ENCODE measurements at regions not wholly inside any gene's neighbourhood (a gene's known extent, or its start where the extent isn't known, plus 50 kb on each side); places are given as distances from the start of the nearest gene placed in this dataset.

DNA sequence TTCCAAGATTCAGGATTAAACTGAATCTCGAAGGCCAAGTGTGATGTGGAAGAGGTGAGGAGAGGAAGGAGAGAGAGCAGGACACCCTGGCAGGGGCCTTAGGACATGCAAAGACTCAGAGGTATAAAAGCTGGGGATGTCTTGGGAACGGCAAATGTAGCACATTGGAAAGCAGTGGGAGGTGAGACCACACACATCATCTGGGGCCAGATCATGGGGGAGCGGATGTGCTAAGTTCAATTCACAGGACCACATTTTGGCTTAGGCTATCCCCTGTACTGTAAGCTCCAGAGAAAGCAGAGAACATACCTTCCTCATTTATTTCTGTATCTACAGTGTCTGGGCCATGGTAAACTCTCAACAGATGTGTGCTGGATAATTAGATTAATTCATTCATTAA, 59.5 kb upstream of the MBOAT1 start:
- TF ChIP-seq CTCF (IDR thresholded peaks at IDR 0.05) = no peak
- no peak for TF ChIP-seq EP300 (IDR thresholded peaks at IDR 0.05)
- no peak for TF ChIP-seq POLR2A (IDR thresholded peaks at IDR 0.05)
